ENCODE measurements at regions not wholly inside any gene's neighbourhood (a gene's known extent, or its start where the extent isn't known, plus 50 kb on each side); places are given as distances from the start of the nearest gene placed in this dataset.
"Not testable (repeated sequence)": the region's sequence is repeated elsewhere in the genome, so short reads cannot be mapped to it uniquely, and the experiment has no call there.

DNA sequence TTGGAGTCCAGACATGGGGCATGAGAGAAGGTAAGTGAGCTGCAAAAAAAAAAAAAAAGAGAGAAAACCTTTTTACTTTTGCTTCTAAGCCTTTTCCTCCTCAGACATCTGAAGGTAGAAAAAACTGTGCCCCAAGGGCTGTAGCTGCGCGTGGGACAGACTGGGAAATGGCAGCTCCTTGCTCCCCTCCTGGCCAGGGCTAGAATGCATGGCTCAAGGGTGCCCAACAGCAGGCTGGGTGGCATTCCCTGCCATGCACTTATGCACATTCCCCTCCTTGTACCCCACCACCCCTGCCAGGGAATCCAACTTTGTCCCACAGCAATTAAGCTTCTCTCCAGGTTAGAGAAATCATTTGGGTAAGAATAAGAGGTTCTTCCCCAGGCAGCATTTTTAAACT, 421.2 kb downstream of the TRAM1L1 start:
- no peak for DNase-seq

DNA sequence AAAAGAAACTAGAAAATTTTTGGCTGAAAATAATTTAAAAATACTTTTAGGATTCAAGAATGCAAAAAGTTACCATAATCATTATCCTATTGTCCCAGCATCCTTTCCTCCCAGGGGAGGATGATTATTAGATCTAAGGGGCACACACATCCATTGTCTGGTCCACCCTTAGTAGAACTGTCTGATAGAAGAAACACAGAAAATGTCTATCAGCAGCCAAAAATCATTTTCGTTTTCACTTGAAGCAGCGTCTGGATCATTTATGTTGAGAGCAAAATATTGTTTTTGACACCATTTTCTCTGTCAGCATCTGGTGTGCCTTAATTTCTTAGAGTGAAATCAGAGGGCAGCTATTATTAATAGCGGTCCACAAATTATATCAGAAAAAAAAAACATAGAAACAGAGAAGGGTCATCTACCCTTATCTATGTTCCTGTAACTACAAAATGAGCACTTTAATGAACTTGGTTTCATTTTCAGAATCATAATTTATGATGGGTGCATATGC, 446.3 kb downstream of the TRAM1L1 start:
- no peak for DNase-seq

DNA sequence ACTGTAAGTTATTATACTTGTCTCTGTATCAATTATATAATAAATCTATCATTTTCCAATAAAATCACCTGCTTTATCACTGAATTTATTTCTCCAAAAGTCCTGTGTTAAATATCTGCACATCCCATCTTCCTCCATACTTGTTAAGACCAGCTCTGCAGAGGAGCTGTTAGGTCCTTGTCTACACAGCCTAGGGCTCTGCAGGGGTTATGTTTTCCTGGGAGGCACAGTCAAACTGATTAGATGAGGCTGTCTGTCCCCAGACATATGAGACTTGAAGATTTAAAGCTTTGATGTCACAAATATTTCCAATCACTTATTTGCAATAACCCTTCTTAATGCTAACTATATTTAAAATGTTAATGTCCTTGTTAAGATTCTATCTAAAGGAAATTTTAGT, 446.8 kb downstream of the TRAM1L1 start:
- DNase-seq: no peak

DNA sequence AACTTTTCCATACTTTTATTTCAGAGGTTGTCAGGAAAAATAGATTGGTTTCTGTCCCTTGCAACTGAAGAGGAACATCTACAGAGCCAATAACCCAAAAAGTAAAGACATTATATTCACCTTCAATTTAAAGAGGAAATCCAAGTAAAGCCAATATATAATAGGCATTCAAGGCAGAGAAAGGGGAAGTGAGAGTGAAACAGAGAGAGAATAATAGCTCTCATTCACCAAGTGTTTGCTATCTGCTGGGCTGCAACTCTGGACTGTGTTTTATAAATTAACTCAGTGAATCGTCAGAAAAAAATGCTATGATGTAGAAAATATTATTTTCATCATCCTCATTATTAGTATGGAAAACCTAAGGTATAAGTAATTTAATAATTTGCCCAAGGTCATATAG, 448.5 kb downstream of the TRAM1L1 start:
- DNase-seq: no peak

DNA sequence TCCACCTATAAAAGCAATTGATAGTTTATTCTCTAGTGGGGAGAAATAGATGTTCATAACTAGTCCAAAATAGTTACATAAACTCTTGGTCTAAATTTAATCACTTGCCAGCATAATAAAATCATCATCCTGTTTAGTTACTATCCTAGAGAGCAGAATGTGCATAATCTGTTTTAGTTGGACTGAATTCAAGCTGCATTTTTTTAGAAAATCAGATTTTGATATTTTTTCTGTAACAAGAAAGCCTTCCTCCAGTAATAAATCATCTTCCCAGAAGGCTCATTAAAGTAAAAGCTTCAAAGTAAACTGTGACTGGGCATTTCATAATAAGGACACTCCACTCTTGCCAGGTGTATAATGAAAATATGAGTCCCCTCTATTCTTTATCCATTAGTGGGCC, 453.1 kb downstream of the TRAM1L1 start:
- no peak for DNase-seq

DNA sequence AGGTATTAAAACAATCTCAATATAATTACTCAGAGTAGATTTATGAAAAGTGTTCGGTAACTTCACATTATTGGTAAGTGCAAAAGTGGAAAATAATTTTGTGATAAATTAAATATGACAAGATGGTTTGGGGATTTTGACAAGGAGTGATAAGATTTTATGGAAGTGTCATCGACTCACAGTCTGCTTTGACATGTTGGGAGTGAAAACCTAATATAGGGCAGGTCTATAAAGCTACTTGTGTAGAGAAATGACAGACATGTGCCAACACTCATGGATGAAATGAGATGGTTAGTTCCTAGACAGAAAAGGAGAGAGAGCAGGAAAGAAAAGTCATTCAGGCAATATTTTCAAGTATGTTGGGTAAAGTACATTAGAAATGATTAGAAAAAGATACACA, 456.8 kb downstream of the TRAM1L1 start:
- no peak for DNase-seq

DNA sequence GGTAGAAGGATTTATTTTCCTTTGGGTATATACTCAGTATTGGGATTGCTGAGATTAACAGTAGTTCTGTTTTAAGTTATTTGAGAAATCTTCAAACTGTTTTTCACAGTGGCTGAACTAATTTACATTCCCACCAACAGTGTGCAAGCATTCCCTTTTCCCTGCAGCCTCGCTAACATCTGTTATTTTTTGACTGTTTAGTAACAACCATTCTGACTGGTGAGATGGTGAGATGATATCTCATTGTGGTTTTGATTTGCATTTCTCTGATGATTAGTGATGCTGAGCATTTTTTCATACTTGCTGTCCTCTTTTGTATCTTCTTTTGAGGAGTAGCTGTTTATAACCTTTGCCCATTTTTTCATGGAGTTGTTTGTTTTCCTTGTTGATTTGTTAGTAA, 457.8 kb downstream of the TRAM1L1 start:
- no peak for DNase-seq

DNA sequence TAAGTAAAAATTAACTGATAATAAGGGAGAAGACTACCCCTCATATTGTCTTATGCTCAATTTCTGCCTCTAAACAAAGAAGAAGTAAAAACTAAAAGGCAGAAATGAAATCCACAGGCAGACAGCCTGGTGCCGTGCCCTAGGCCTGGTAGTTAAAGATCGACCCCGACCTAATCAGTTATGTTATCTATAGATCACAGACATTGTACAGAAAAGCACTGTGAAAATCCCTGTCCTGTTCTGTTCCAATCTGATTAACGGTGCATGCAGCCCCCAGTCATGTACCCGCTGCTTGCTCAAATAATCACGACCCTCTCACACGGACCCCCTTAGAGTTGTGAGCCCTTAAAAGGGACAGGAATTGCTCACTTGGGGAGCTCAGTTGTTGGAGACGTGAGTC, 465.9 kb downstream of the TRAM1L1 start:
- DNase-seq: not testable (repeated sequence)

DNA sequence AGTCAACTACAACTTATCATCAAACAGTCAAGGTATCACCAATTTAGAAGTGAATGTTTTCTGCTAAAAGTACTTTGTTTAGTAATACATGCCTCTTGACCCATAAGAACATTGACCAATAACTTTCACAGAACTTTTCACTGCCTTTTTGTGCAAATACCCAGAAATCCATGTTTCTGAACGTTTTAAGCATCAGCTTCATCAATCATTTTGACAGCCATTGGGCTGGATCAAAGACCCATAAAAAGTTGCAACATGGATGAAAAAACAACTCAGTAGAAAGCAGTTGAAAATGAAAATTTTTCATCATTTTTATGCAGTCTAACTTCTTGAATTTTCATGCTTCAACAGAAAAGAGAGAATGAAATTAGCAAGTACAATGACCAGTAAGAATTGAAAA, 466.7 kb downstream of the TRAM1L1 start:
- no peak for DNase-seq

DNA sequence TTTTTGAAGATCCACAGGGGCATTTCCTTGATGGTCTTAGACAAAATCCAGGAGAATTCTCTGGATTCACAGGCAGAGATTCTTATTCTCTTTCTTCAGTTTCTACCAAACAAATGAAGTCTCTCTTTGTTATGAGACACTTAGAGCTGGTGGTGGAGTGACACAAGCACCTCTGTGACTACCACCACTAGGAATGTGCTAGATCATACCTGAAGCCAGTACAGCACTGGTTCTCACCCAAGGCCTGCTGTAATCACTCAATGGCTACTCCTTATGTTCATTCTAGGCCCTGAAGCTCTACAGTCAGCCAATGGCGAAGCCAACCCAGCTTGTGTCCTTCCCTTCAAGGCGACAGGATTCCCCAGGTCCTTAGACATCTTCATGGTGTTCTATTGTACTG, 482.3 kb downstream of the TRAM1L1 start:
- no peak for DNase-seq

DNA sequence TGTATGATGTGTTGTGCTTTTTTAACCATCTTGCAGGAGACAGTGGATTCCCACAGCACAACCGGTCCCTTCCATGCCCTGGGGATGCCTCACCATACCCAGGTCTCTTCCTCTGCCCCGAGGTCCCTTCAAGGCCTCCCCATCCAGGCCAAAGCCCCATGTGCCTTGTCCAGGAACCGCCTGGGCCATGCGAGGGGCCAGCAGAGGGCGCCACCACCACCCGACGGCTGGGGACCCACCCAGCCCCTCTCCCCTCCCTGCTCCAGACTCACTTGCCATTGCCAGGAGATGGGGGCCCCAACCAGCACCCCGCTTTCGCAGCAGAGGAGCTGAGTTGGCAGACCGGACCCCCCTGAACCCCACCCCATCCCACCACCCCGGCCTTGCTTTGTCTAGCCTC, 485.5 kb downstream of the TRAM1L1 start:
- DNase-seq: no peak

DNA sequence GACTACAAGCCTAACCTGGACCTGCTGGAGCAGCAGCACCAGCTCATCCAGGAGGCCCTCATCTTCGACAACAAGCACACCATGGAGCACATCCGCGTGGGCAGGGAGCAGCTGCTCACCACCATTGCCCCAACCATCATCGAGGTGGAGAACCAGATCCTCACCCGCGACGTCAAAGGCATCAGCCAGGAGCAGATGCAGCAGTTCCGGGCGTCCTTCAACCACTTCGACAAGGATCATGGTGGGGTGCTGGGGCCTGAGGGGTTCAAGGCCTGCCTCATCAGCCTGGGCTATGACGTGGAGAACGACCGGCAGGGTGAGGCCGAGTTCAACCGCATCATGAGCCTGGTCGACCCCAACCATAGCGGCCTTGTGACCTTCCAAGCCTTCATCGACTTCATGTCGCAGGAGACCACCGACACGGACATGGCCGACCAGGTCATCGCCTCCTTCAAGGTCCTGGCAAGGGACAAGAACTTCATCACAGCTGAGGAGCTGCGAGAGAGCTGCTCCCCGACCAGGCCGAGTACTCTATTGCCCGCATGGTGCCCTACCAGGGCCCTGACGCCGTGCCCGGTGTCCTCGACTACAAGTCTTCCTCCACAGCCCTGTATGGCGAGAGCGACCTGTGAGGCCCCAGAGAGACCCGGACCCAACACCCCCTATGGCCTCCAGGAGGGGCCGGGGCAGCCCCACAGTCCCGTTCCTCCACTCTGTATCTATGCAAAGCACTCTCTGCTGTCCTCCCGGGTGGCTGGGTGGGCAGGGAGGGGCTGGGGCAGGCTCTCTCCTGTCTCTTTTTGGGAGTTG, 486.2 kb downstream of the TRAM1L1 start:
- DNase-seq: no peak

DNA sequence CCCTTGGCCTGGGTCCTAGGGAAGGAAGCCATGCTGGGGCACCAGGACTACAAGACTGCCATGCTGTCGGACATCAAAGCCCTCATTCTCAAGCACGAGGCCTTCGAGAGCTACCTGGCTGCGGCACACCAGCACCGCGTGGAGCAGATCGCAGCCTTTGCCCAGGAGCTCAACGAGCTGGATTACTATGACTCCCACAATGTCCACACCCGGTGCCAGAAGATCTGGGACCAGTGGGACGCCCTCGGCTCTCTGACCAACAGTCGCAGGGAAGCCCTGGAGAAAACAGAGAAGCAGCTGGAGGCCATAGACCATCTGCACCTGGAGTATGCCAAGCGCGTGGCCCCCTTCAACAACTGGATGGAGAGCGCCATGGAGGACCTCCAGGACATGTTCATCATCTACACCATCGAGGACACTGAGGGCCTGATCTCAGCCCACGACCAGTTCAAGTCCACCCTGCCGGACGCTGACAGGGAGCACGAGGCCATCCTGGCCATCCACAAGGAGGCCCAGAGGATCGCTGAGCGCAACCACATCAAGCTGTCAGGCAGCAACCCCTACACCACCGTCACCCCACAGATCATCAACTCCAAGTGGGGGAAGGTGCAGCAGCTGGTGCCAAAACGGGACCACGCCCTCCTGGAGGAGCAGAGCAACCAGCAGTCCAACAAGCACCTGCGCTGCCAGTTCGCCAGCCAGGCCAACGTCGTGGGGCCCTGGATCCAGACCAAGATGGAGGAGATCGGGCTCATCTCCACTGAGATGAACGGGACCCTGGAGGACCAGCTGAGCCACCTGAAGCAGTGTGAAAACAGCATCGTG, 487.0 kb downstream of the TRAM1L1 start:
- DNase-seq: no peak

DNA sequence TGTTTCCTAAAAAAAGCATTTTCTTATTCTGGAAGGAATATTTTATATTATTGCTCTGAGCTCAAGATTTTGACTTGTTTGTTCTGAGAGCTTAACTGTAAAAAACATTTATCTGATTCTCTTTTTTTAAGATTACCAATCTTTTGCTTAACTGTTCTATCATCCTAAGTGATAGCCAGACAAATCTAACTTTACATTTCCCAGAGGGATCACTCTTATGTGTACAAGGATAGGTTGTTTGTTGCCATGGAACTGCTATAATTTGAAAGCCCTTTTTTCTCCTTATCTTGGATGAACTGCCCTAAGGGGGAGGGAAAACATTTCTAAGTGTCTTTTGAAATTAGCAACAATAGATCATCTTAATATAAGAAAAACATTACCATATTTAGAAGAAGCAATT, 494.7 kb downstream of the TRAM1L1 start:
- DNase-seq: no peak

DNA sequence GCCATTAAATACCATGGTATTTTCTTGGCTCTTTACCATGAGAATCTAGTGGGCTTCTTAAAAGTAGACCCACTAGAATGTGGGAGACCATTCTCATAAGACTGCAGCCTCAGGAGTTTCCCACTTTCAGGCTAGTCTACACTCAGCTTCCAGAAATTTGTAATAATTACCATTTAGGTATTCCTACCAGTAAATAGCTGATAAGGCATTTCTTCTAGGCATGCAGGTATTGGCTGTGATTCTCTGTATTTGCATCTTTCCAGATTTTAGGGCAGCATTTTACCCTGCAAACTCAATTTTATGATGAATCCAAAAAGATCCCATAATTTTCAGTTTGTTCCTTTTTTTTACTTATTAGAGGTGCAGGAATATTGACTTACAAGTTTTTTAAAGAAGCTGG, 496.6 kb downstream of the TRAM1L1 start:
- DNase-seq: no peak

DNA sequence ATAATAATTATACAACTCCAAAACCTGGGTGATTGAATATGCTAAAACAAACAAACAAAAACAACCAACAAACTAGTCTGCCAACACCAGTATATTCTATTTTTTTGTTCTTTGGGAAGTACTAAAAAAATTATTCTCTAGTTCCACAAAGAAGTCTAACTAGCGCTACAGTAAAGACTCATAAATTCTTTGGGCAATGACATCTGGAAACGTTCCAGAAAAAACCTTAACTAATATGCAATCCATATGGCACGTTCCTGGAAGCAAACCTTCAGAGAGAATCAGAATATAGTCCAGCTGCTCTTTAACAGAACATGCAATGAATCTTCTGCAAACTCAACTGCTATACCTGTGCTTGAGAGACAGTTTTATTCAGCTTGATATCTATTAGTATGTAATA, 500.1 kb downstream of the TRAM1L1 start:
- DNase-seq: no peak

DNA sequence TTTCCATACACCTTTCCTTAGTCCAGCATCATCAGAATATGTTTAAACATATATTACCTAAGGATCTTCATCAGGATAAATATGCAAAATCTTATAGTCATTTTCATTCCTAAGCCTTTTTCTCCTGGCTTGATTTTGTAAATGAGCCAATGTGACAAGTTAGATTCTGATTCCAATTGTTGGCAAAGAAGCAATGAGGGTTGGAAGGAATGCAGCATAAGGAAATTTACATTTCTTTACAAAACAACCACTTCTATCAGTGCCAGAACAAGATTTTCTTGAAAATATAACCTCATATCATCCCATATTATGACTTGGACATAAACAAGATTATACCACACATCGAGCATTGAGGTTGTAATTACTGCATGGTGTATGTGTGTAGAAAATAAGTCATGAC, 508.1 kb downstream of the TRAM1L1 start:
- no peak for DNase-seq

DNA sequence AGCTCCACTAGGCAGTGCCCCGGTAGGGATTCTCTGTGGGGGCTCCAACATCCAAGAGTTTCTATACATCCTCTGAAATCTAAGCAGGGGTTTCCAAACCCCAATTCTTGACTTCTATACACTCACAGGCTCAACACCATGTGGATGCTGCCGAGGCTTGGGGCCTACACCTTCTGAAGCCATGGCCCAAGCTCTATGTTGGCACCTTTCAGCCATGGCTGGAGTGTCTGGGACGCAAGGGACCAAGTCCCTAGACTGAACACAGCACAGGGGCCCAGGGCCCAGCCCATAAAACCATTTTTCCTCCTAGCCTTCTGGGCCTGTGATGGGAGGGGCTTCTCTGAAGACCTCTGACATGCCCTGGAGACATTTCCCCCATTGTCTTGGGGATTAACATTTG, 511.8 kb downstream of the TRAM1L1 start:
- no peak for DNase-seq

DNA sequence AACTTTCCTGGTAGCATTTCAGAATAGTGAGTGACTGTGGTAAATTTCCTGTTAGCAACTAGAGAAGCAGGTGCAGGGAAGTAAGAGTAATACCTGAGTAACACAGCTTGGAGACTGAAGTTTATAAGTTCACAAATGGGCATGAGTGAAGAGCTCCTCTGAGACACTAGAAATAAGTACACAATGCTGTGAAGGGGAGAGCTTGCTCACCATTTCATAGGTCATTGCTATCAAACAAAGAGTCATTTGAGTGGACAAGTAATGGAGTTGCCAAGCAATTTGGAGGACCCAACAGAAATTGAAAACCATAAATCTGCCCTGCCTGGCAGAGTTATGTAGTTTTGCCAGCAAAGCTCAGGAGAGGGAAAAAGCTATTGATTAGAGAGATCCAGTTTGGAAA, 523.6 kb downstream of the TRAM1L1 start:
- no peak for DNase-seq

DNA sequence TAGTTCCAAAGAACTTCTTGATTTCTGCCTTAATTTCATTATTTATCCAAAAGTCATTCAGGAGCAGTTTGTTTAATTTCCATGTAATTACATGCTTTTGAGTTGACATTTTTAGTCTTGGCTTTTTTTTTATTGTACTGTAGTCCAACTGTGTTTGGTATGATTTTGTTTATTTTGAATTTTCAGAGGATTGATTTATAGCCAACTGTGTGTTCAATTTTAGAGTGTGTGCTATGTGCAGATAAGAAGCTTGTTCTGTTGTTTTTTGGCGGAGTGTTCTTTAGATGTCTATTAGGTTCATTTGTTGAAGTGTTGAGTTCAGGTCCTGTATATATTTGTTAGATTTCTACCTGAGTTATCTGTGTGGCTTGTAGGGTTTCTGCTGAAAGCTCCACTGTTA, 533.6 kb downstream of the TRAM1L1 start:
- no peak for DNase-seq

DNA sequence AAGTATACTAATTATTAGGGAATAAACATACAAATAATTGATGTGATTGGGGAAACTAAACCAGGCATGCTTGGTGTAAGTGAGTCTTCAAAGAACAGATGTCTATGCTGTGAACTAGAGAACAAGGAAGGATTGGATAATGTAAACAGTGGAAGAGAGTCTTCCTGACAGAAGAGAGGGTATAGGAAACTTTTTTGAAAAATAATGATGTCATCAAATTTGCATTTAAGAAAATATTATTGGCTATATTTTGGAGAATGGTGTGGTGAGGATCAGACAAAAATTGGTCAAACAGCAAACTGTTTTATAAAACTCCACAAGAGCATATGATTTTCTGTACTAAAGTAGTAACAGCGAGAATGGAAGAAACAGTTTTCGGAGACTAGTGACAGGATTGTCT, 537.7 kb downstream of the TRAM1L1 start:
- no peak for DNase-seq

DNA sequence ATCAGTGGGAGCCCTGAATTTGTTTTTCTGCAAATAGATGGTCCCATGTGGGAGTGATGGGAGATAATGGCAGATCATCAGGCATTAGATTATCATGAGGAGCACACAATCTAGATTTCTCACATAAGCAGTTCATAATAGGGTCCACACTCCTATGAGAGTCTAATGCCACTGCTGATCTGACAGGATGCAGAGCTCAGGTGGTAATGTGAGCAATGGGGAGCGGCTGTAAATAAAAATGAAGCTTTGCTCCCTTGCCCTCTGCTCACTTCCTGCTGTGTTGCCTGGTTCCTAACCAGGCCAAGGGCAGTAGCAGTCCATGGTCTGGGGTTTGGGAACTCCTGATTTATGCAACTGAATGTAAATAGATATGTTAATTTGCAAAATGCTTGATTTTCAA, 538.6 kb downstream of the TRAM1L1 start:
- no peak for DNase-seq

DNA sequence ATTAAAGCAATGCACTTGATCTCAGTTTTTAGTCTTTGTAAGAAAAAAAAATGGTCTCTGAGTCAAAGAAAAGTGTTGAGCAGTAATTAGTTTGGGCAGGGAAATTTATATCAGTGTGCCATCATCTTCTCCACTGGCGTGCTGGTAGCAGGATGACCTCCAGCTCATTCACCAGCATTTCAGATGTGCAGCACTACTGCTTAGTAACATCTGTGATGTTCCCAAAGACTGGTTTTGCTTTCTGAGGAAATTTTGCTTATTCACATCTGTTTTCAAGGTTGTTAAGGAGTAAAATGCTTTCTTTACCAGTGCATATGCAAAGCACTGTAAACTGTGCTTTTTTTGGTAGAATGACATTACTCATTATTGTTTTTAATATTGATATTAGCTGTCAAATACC, 540.4 kb downstream of the TRAM1L1 start:
- DNase-seq: no peak

DNA sequence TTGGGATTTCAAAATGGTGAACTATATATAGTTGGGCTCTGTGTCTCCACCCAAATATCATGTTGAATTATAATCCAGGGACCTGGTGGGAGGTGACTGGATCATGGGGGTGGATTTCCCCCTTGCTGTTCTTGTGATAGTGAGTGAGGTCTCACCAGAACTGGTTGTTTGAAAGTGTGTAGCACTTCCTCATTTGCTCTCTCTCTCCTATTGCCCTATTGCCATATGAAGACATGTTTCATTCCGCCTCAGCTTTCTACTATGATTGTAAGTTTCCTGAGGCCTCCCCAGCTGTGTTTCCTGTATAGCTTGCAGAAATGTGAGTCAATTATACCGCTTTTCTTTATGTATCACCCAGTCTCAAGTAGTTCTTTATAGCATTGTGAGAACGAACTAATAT, 545.6 kb downstream of the TRAM1L1 start:
- DNase-seq: no peak
